Spleen (tissue), 7 donors: ENCODE measurements at regions not wholly inside any gene's neighbourhood (a gene's known extent, or its start where the extent isn't known, plus 50 kb on each side); places are given as distances from the start of the nearest gene placed in this dataset.

Experiments
- POLR2A ChIP-seq, 3 donors: fragments of 450-650 bp; IDR thresholded peaks; one replicate each; pipeline ENCODE4 v1.5.1; 2017; ENCODE audit warnings: antibody characterized with exemption in 3 of 3, mild to moderate bottlenecking in 1 of 3
- TF ChIP-seq, protein P1 (sequence below), 11 experiments: fragments of 200-600 bp in 7 of 11; fragments of 450-650 bp in 4 of 11; sonication (generic) in 4 of 11; IDR thresholded peaks in 8 of 11; conservative IDR thresholded peaks in 3 of 11; 1 replicate in 7 of 11; 2 replicates in 4 of 11; pipeline versions ENCODE4 v1.4.0 to v1.8.0; 2016 to 2021; ENCODE audit warnings: antibody characterized with exemption in 11 of 11, inconsistent platforms in 4 of 11, mild to moderate bottlenecking in 1 of 11
- donor health status: DM: no; HTN: no; CAD: no; lungs with moderate emphysema.
- donor health status: DM: no; HTN: no; CAD: no.
- donor health status: DM: no; HTN: no; CAD: no.

GRCh38 chr18:22303927-22304326 lies 113.8 kb downstream of the CTAGE1 start:
- TF ChIP-seq, protein P1, sequence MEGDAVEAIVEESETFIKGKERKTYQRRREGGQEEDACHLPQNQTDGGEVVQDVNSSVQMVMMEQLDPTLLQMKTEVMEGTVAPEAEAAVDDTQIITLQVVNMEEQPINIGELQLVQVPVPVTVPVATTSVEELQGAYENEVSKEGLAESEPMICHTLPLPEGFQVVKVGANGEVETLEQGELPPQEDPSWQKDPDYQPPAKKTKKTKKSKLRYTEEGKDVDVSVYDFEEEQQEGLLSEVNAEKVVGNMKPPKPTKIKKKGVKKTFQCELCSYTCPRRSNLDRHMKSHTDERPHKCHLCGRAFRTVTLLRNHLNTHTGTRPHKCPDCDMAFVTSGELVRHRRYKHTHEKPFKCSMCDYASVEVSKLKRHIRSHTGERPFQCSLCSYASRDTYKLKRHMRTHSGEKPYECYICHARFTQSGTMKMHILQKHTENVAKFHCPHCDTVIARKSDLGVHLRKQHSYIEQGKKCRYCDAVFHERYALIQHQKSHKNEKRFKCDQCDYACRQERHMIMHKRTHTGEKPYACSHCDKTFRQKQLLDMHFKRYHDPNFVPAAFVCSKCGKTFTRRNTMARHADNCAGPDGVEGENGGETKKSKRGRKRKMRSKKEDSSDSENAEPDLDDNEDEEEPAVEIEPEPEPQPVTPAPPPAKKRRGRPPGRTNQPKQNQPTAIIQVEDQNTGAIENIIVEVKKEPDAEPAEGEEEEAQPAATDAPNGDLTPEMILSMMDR (IDR thresholded peaks at IDR 0.05 in 8 of 11, conservative IDR thresholded peaks at IDR 0.05 in 3 of 11): no peak
- no peak for TF ChIP-seq POLR2A (IDR thresholded peaks at IDR 0.05)
